Stimulated activated CD4-positive, alpha-beta T cell treated with anti-CD3 and anti-CD28 coated beads, TNF-alpha, amount 100 ng/mL, for 4 hours (primary cell): ENCODE measurements at regions not wholly inside any gene's neighbourhood (a gene's known extent, or its start where the extent isn't known, plus 50 kb on each side); places are given as distances from the start of the nearest gene placed in this dataset.
"Not testable (repeated sequence)": the region's sequence is repeated elsewhere in the genome, so short reads cannot be mapped to it uniquely, and the experiment has no call there.

Source experiments
- DNase-seq, 3 experiments: peaks; one replicate each; pipeline ENCODE4 v3.0.0-alpha.2; 2020; ENCODE audit warnings: low read depth in 3 of 3

GRCh38 chr15:70602834-70603560 is 160.4 kb downstream of the UACA start:
- no peak for DNase-seq

GRCh38 chr15:70602281-70602680 is 161.1 kb downstream of the UACA start:
- DNase-seq = no peak

DNA sequence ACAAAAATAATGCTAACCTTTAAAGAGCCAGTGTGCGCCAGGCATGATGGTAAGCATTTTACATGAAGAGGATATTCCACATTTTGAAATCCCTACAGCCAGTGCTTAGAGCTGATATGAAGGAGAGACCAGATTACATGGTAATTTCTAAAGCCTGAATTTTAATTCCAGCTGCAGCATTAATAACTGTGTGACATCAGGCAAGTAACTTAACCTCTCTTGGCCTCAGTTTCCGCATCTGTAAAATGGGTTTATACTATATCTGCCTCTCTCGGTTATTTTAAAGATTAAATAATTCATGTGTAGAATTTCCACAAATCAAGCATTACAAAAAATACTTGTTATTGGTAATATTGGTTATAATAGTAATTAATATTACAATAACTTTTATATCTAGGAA is 165.4 kb downstream of the UACA start:
- no peak for DNase-seq

GRCh38 chr15:70597056-70597603 is 166.2 kb downstream of the UACA start:
- DNase-seq = no peak

DNA sequence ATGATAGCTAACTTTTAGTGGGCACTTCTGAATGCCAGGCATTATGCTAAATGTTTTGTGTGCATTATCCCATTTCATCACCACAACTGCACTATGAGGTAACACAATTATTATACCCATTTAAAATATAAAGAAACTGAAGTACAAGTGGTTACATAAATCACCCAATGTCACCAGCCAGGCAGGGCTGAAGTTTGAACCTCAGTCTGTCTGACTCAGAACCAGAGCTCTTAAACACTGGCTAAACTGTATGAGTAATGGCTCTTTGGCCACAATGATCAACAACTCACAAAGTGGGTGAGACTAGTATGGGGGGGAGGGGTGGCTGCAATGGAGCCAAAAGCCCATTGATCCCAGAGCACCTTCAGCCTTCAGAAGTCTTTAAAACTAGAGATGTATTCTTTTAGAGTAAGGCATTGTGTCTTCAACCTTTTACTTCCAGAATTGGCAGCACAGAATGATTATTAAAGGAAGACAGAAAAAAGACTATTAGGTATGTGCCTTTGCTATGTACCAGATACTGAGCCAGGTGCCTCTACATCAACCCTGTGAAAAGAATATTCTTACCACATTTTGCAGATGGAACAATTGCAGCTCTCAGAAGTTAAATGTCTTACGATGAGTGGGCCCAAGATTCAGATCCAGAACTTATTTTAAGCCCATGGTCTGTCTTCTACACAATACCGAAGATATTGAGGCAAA is 166.9 kb downstream of the UACA start:
- DNase-seq = no peak

DNA sequence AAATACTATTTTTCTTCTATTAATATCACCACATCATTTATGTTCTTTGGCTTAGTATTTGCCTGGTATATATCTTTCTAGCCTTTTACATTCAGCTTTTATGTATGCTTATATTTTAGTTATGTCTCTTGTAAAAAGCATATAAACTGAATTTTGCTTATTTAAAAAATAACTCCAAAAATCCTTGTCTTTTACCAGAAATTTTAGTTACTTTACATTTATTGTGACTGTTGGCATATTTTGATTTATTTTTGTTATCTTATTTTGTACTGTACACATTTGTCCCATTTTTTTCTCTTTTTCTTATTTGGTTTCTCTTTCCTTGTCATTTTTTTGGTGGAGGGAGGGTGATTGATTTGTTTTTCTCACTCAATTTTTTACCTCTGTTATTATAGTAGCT is 169.6 kb downstream of the UACA start:
- DNase-seq = no peak

- DNase-seq = no peak
Measured at GRCh38 chr15:70589728-70590127, 173.6 kb downstream of the UACA start.

DNA sequence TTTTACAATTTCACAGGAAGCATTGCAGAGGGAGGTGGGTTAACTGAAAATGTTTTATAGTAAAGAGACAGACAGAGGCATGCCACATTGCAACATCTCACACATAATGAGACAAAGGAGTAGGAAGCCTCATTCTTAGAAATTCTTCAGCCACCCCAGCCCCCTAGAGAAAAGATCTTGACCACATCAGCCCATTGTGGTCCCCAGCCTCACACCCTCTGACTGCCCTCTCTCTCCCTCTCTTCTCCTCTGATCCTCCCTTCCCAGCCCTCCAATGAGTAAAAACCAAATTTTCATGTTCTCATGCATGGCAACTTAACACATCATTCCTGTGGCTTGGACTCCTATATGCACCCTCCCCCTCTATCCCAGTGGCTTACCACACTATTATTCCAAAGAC is 174.1 kb downstream of the UACA start:
- no peak for DNase-seq

GRCh38 chr15:70588613-70589012 is 174.7 kb downstream of the UACA start:
- no peak for DNase-seq

DNA sequence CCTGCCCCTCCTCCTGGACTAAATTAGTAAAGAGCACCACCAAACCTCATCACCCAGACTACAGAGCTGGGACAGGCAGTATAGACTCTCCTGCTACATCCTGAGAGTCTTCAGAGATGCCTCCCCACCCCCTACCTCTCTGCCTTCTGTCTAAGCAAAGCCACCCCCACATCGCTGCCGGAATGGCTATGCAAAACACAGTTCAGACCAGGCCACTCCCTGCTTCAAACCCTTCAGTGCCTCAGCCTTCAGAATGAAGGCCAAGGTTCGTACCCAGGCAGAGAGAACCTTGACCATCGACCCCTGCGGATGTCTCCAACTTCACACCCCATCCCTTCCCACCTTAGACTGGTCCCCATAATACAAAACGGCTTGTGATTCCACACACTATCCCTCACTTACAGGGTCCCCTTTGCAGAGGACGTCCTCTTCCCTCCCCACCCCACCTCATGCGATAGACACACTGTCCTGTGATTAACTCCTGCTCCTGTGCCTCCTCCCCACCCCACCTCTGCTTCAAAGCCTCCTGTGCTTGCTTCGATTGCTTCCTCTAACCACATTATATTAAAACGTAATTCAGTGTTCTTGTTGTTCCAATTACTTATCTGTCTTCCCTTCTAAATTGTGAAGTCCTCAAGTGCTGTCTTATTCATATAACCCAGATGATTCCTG is 175.3 kb downstream of the UACA start:
- no peak for DNase-seq

DNA sequence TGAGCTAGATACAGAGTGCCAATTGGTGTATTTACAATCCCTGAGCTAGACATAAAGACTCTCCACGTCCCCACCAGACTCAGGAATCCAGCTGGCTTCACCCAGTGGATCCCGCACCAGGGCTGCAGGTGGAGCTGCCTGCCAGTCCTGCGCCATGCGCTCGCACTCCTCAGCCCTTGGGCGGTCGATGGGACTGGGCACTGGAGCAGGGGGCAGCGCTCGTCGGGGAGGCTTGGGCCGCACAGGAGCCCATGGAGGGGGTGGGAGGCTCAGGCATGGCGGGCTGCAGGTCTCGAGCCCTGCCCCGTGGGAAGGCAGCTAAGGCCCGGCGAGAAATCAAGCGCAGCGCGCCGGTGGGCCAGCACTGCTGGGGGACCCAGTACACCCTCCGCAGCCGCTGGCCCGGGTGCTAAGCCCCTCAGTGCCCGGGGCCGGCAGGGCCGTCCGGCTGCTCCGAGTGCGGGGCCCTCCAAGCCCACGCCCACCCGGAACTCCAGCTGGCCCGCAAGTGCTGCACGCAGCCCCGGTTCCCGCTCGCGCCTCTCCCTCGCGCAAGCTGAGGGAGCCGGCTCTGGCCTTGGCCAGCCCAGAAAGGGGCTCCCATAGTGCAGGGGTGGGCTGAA is 176.2 kb downstream of the UACA start:
- DNase-seq = not testable (repeated sequence)

DNA sequence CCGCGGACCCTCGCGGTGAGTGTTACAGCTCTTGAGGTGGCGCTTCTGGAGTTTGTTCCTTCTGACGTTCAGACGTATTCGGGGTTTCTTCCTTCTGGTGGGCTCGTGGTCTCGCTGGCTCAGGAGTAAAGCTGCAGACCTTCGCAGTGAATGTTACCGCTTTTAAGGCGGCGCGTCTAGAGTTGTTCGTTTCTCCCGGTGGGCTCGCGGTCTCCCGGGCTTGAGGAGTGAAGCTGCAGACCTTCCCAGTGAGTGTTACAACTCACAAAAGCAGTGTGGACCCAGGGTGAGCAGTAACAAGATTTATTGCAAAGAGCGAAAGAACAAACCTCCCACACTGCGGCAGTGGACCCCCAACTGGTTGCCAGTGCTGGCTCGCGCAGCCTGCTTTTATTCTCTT is 177.1 kb downstream of the UACA start:
- no peak for DNase-seq

- no peak for DNase-seq
Measured at GRCh38 chr15:70585707-70586034, 177.7 kb downstream of the UACA start.

DNA sequence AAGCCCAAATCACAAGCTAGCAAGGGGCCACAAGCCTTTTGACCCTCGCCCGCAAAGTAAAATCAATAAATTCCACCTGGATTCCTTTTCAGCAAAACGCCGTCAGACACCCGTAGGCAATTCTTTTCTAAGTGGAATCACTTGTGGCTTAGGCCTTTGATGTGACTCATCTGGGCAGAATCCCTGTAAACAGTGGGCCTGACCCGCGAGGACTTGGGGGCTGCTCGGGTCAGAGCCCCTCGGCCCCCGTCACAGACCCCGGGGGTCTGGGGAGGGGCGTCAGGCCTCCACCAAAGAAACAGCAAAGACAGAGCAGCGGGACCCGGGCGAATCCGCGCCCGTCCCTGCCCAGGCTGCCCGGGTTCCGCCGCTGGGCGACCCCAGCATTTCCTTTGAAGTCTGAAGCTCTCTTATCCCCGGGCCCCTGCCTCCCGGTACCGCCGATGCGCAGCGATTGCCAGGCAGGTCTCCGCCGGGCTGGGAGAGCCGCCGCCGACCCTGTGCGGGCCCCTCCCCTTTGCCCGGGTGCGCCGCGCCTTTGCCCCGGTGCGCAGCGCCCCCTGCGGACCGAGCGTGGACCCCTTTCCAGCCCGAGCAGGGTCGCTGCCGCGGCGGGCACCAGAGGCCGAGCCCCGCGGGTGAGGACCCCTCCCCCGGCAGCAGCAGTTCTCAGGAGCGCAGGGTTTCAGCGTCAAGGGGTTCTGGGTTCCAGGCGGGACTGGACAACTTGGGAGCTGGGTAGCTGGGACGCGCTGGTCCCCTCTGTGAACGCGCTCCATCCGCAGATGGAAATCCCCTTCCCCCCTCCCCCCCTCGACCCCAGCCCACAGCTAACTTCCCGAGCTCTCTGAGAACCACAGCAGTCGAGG is 178.3 kb downstream of the UACA start:
- peak; percentile 17 to 36 (median 26) for DNase-seq

DNA sequence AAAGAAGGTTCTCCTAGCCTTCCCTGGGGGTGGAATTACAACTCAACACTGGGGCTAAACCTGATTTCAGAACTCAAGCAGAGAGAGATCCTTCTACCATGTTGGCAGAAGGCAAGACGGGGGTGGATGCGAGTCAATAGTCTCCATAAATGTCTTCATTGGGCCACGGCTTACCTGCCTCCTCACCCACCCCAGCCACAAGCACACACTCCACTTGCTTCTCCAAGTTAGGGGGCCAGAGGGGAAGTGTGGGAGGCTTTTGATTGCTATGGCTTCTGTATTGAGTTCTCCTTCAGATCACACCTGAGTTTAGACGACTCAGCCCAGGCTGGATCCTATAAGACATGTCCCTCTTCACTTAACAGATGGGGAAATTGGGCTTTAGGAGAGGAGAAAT is 178.9 kb downstream of the UACA start:
- DNase-seq = no peak

DNA sequence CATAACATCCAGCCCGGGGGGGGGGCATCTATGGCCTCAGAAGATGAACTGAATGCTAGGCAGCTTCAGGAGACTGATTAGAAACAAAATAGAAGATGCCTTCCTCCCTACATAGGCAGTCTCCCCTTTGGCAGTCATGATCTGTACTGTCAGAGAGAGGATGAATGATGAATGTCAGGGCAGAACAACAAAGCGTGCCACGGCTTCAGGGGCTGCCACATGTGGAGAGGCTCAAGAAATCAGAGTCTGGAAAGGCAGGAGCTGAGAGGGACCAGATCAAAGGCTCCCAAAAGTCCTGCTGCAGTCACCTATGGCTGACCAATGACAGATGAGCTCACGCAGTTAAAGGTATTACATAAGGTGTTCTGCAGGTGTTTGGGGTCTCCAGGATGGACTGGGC is 180.4 kb downstream of the UACA start:
- no peak for DNase-seq

GRCh38 chr15:70582143-70582945 is 181.0 kb downstream of the UACA start:
- DNase-seq = no peak

DNA sequence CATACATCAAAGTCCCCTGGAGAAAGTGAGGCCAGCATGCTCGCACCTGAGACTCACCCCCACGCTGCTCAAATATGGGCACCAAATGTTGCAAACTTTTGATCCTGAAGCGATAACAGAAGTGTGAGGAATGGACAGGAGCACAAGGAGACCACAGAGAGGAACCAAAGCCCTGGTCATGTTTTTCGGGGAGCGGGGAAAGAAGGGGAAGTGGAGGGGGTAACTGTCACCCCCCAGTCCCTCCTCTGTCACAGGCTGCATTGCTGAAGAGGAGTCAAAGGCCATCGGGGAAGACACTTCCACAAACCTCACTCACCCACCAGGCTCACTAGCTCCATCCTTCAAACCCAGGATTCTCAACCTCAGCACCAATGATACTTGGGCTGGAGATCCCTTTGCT is 182.4 kb downstream of the UACA start:
- no peak for DNase-seq

DNA sequence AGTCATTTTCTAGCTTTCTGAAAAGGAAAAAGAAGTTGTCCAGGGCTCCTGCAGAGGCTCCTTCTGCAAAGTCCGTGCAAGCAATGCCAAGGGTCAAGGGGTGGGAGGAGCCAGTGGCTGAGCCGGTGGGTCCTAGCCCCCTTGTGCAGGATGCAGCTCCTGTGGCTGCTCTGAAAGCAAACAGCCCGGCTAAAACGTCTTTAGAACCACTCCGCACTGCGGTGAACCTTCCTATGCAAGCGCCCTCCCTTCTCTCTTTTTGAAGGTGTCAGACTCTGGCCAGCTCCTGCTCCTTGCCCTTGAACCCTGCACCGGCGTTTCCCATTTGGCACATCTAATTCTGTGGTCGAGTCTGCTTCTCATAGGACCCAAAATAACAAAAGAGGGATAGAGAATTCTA is 183.1 kb downstream of the UACA start:
- no peak for DNase-seq

GRCh38 chr15:70579766-70580165 is 183.6 kb downstream of the UACA start:
- DNase-seq = no peak

DNA sequence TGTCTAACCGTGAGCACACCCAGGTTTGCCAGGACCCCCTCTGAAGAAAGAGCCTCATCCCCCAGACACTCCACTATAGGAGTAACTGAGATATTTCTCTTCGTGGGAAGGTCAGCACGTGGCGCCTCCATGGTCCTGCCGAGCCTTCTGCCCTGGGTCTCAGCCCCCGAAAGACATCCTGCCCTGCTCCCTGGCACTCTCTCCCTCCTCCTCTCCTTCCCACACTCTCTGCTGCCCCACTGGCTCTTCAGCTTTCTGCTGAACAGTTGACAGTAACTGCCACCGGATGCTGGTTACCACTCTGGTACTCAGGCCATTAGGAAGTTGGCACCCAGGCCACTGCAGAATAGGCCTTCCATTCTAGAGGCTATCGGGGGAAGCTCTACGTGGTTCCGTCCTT is 185.2 kb downstream of the UACA start:
- no peak for DNase-seq
